ENCODE measurements at regions not wholly inside any gene's neighbourhood (a gene's known extent, or its start where the extent isn't known, plus 50 kb on each side); places are given as distances from the start of the nearest gene placed in this dataset.
"Not testable (repeated sequence)": the region's sequence is repeated elsewhere in the genome, so short reads cannot be mapped to it uniquely, and the experiment has no call there.

DNA sequence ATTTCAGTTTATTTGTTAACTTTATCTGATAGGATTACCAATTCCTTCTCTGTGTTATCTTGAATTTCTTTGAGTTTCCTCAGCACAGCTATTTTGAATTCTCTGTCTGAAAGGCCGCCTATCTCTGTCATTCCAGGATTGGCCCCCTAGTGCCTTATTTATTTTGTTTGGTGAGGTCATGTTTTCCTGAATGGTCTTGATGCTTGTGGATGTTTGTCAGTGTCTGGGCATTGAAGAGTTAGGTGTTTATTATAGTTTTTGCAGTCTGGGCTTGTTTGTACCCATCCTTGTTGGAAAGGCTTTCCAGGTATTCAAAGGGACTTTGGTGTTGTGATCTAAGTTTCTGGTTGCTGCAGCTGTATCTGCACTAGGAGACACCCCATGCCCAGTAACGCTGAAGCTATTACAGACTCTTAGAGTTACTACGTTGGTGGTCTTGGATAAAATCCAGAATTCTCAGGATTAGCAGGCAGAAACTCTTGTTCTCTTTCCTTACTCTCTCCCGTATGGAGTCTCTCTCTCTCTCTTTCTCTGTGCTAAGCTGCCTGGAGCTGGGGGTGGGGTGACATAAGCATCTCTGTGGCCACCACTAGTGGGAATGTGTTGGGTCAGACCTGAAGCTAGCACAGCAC is 76.7 kb upstream of the WIPF3 start:
- not testable (repeated sequence) for H3K4me3 ChIP-seq (ENCODE audit: low read length); H3K9ac ChIP-seq (ENCODE audit: low read depth, low read length); H3K27me3 ChIP-seq (ENCODE audit: insufficient read depth, low read length); H3K9me3 ChIP-seq (ENCODE audit: insufficient read depth, low read depth, low read length); H3K4me1 ChIP-seq (ENCODE audit: insufficient read depth, low read length); H3K27ac ChIP-seq (ENCODE audit: low read length); H3K36me3 ChIP-seq (ENCODE audit: insufficient read depth, low read depth, low read length)

DNA sequence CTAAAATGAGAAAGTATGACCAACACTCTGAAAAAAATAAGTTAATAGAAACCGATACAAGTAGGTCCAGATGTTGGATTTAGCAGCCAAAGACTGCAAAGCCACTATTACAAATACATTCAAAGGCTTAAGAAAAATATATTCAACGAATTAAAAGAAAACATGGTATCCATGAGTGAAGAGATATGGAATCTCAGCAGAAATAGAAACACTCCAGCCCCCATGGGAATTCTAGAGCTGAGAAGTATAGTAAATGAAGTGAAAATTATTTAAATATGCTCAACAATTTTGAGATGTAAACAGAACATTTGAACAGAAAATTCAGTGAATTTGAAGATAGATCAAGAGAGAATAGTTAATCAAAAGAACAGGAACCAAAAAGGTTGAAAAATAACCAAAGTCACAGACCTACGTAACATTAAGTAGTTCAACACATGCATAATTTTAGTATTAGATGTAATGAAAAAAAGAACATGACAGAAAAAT is 72.0 kb upstream of the WIPF3 start:
- H3K9me3 ChIP-seq (ENCODE audit: insufficient read depth, low read depth, low read length), result no peaks in the 10 kb centered on the region
- no peak overlapping the region for H3K9ac ChIP-seq (ENCODE audit: low read depth, low read length)
- H3K36me3 ChIP-seq (ENCODE audit: insufficient read depth, low read depth, low read length), result no peaks in the 10 kb centered on the region
- no peaks in the 10 kb centered on the region for H3K27me3 ChIP-seq (ENCODE audit: insufficient read depth, low read length)
- no peak overlapping the region for H3K27ac ChIP-seq (ENCODE audit: low read length)
- H3K4me1 ChIP-seq (ENCODE audit: insufficient read depth, low read length), result no peaks in the 10 kb centered on the region
- no peak overlapping the region for H3K4me3 ChIP-seq (ENCODE audit: low read length)

DNA sequence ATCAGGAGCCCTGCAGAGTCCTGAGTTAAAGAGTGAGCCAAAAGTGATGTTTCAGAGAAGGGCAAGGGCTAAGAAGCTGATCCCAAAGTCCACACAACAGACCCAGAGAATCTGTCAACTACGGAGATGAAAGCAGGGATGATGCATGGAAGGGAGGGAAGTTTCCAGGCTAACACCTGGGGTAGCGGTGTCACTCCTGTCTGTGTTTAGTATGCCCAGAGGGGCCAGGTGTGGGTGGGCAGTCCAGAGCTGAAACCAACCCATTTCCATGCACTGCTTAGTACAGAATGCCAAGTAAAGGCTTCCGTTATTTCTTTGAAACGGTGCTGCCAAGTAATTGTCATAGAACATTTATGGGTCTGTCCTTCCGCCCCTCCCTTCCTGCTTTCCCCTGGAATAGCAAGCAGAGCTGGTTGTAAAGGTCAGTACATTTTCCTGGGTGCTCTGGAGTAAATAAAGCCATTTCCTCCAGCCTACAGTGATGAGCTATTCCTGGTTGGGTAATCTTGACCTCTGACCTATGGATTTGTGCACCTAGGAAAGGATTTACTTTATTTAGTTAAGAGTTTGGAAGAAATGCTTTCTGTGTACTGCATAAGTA is 58.6 kb upstream of the WIPF3 start:
- H3K4me1 ChIP-seq (ENCODE audit: insufficient read depth, low read length); H3K27me3 ChIP-seq (ENCODE audit: insufficient read depth, low read length); H3K36me3 ChIP-seq (ENCODE audit: insufficient read depth, low read depth, low read length); H3K9me3 ChIP-seq (ENCODE audit: insufficient read depth, low read depth, low read length); H3K27ac ChIP-seq (ENCODE audit: low read length); H3K4me3 ChIP-seq (ENCODE audit: low read length); H3K9ac ChIP-seq (ENCODE audit: low read depth, low read length): not testable (repeated sequence)

DNA sequence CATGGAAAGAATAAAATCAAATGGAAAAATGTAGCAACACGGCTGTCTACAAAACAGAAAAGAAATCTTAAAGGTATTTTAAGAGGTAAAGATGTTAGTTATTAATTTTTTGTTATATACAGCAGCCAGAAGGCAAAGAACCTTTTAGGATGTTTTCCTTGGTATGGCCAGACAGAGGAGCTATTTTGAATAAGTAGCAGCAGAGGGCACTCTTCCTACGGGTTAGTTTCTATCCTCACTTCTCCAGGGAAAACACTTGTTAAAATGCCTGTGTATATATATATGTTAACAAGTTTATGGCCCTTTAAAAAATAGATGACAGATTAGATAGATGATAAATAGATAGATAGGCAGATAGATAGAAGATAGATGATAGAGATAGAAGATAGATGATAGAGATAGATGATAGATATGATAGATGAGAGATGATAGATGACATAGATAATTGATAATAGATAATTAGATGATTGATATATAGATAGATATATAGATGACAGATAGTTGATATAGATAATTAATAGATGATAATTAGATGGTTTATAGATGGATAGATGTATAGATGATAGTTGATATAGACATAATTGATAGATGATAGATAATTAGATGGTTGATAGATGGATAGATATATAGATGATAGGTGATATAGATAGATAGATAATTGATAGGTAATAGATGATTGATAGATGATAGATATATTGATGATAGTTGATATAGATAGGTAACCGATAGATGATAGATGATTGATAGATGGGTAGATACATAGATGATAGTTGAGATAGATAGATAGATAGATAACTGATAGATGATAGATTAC is 57.8 kb upstream of the WIPF3 start:
- no peak overlapping the region for H3K4me3 ChIP-seq (ENCODE audit: low read length)
- H3K36me3 ChIP-seq (ENCODE audit: insufficient read depth, low read depth, low read length), result no peaks in the 10 kb centered on the region
- no peak overlapping the region for H3K27ac ChIP-seq (ENCODE audit: low read length)

DNA sequence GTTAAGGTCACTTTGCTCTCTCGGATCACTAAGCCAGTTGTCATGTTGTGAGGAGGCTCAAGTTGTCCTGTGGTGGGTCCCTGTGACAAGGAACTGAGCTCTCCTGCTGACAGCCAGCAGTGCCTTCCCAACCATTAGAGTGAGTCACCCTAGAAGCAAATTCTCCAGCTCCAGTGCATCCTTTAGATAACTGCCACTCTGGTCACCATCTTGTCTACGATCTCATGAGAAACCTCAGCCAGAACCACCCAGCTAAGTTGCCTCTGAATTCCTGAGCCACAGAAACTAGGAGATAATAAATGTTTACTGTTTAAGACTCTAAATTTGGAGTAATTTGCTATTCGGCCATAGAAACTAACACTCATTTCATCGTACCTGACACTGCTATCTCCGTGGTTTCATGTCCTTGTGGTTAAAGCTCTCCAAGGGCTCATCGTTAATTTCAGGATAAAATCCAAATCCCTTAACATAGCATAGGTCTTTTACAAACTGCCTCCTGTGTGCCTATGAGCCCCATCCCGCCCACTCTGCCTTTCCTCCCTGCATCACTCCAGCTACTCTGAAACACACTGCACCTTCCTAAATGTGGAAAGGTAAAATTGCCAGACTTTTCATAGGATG is 56.5 kb upstream of the WIPF3 start:
- H3K9ac ChIP-seq (ENCODE audit: low read depth, low read length), result no peak overlapping the region
- H3K27me3 ChIP-seq (ENCODE audit: insufficient read depth, low read length), result no peaks in the 10 kb centered on the region
- no peak overlapping the region for H3K27ac ChIP-seq (ENCODE audit: low read length)
- H3K9me3 ChIP-seq (ENCODE audit: insufficient read depth, low read depth, low read length), result no peaks in the 10 kb centered on the region
- no peaks in the 10 kb centered on the region for H3K36me3 ChIP-seq (ENCODE audit: insufficient read depth, low read depth, low read length)
- H3K4me3 ChIP-seq (ENCODE audit: low read length), result no peak overlapping the region
- no peaks in the 10 kb centered on the region for H3K4me1 ChIP-seq (ENCODE audit: insufficient read depth, low read length)

More for the DNA sequence above, 57.8 kb upstream of the WIPF3 start:
- no peaks in the 10 kb centered on the region for H3K9me3 ChIP-seq (ENCODE audit: insufficient read depth, low read depth, low read length)
- no peaks in the 10 kb centered on the region for H3K4me1 ChIP-seq (ENCODE audit: insufficient read depth, low read length)
- no peak overlapping the region for H3K9ac ChIP-seq (ENCODE audit: low read depth, low read length)
- no peaks in the 10 kb centered on the region for H3K27me3 ChIP-seq (ENCODE audit: insufficient read depth, low read length)

DNA sequence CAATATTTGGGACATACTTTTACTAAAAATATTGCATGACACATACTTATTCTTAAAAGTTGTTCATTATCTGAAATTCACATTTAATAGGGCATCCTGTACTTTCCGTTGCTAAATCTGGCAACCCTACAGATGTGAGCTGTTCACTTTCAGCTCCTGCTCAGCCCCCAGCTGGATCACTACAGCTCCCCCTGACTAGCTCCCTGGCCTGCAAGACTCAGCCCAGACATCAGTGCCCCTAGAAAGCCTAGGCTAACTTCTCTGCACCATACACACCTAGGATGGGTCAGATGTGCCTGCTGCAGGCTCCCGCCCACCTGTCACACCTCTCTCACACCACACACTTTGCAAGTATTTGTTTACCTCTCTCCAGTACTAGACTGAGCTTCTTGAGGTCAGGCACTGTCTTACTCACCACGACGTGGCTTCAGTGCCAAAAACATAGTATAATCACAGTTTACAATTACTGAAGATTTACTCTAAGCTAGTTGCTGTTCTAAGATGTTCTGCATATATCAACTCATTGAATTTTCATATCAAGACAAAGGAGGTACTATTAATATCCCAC is 55.9 kb upstream of the WIPF3 start:
- H3K27ac ChIP-seq (ENCODE audit: low read length); H3K36me3 ChIP-seq (ENCODE audit: insufficient read depth, low read depth, low read length); H3K27me3 ChIP-seq (ENCODE audit: insufficient read depth, low read length); H3K4me1 ChIP-seq (ENCODE audit: insufficient read depth, low read length); H3K9ac ChIP-seq (ENCODE audit: low read depth, low read length); H3K9me3 ChIP-seq (ENCODE audit: insufficient read depth, low read depth, low read length); H3K4me3 ChIP-seq (ENCODE audit: low read length): not testable (repeated sequence)

DNA sequence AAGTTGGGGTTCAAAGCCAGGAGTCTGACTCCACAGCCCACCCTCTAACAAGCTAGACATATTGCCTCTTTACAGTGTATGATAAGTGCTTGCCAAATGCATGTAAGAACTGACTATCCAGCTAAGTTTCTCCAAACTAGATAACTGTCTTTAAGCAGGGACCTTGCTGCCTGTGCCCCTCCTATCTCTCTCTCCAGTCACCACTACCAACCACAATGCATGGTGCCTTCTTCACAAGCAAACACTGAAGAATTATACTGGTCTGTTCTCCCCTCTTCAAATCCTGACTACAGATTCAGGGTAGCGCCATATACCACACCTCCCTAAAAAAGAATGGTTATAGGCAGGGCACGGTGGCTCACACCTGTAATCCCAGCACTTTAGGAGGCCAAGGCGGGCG is 55.3 kb upstream of the WIPF3 start:
- not testable (repeated sequence) for H3K4me1 ChIP-seq (ENCODE audit: insufficient read depth, low read length); H3K27me3 ChIP-seq (ENCODE audit: insufficient read depth, low read length); H3K9me3 ChIP-seq (ENCODE audit: insufficient read depth, low read depth, low read length); H3K27ac ChIP-seq (ENCODE audit: low read length); H3K36me3 ChIP-seq (ENCODE audit: insufficient read depth, low read depth, low read length); H3K4me3 ChIP-seq (ENCODE audit: low read length); H3K9ac ChIP-seq (ENCODE audit: low read depth, low read length)

DNA sequence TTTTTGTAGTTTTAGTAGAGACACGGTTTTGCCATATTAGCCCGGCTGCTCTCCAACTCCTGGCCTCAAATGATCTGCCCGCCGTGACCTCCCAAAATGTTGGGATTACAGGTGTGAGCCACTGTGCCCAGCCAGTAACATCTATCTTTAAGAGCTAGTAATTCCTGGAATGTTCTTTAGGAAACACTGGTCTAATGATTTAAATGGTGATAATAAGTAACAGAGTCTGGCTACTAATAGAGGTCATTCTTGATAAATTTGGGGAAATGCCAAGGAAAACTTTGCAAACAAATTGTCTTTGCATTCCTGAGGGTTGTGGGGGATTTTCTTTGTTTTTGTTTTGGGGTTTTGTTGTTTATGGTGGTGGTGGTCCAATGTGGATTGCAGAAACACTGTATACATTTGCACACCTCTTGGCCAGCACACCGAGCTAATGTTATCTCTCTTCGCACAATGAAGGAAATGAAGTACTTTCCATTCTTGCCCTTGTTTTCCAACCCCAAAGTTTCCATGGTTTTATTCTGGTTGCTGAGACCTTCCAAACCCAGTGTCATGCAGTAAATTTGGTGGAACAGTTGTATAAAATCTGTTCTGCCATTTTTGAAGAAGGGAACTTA is 51.3 kb upstream of the WIPF3 start:
- H3K9me3 ChIP-seq (ENCODE audit: insufficient read depth, low read depth, low read length), result no peaks in the 10 kb centered on the region
- no peak overlapping the region for H3K27ac ChIP-seq (ENCODE audit: low read length)
- H3K4me3 ChIP-seq (ENCODE audit: low read length), result no peak overlapping the region
- H3K27me3 ChIP-seq (ENCODE audit: insufficient read depth, low read length), result no peaks in the 10 kb centered on the region
- no peaks in the 10 kb centered on the region for H3K4me1 ChIP-seq (ENCODE audit: insufficient read depth, low read length)
- no peak overlapping the region for H3K9ac ChIP-seq (ENCODE audit: low read depth, low read length)
- no peaks in the 10 kb centered on the region for H3K36me3 ChIP-seq (ENCODE audit: insufficient read depth, low read depth, low read length)
